ENCODE measurements at regions not wholly inside any gene's neighbourhood (a gene's known extent, or its start where the extent isn't known, plus 50 kb on each side); places are given as distances from the start of the nearest gene placed in this dataset.

GRCh38 chr6:156109713-156110112, 654.1 kb upstream of the NOX3 start:
- DNase-seq = no peak

GRCh38 chr6:156107624-156108101, 652.0 kb upstream of the NOX3 start:
- peak; percentile 48 for DNase-seq

- DNase-seq = no peak
These were observed 646.5 kb upstream of the NOX3 start for GRCh38 chr6:156102129-156102528.

GRCh38 chr6:156098839-156099238, 643.2 kb upstream of the NOX3 start:
- DNase-seq = no peak

- no peak for DNase-seq
These were observed 631.8 kb upstream of the NOX3 start for GRCh38 chr6:156087487-156087886.

- no peak for DNase-seq
These were observed 626.4 kb upstream of the NOX3 start for GRCh38 chr6:156082012-156082411.

GRCh38 chr6:156080371-156080770, 624.7 kb upstream of the NOX3 start:
- no peak for DNase-seq

- no peak for DNase-seq
These were observed 613.2 kb upstream of the NOX3 start for GRCh38 chr6:156068881-156069280.

- no peak for DNase-seq
These were observed 610.2 kb upstream of the NOX3 start for GRCh38 chr6:156065849-156066248.

- no peak for DNase-seq
These were observed 606.5 kb upstream of the NOX3 start for GRCh38 chr6:156062091-156062563.

GRCh38 chr6:156061465-156061864, 605.8 kb upstream of the NOX3 start:
- no peak for DNase-seq

- DNase-seq = no peak
These were observed 604.4 kb upstream of the NOX3 start for GRCh38 chr6:156060013-156060412.

GRCh38 chr6:156058356-156058755, 602.7 kb upstream of the NOX3 start:
- DNase-seq = no peak

- no peak for DNase-seq
These were observed 602.2 kb upstream of the NOX3 start for GRCh38 chr6:156057869-156058268.

- no peak for DNase-seq
These were observed 600.4 kb upstream of the NOX3 start for GRCh38 chr6:156056085-156056484.

- no peak for DNase-seq
These were observed 598.0 kb upstream of the NOX3 start for GRCh38 chr6:156053626-156054025.

GRCh38 chr6:156046841-156047449, 591.3 kb upstream of the NOX3 start:
- DNase-seq = no peak

- DNase-seq = no peak
These were observed 590.6 kb upstream of the NOX3 start for GRCh38 chr6:156046268-156046665.

- DNase-seq = no peak
These were observed 590.0 kb upstream of the NOX3 start for GRCh38 chr6:156045401-156046267.

- no peak for DNase-seq
These were observed 578.0 kb upstream of the NOX3 start for GRCh38 chr6:156033598-156033997.

GRCh38 chr6:156031516-156031915, 575.9 kb upstream of the NOX3 start:
- DNase-seq = no peak

- no peak for DNase-seq
These were observed 574.4 kb upstream of the NOX3 start for GRCh38 chr6:156030053-156030452.

- DNase-seq = no peak
These were observed 573.8 kb upstream of the NOX3 start for GRCh38 chr6:156029286-156029985.

All from NCI-H1436 (cell line).